PC-3 (cell line): ENCODE measurements at regions not wholly inside any gene's neighbourhood (a gene's known extent, or its start where the extent isn't known, plus 50 kb on each side); places are given as distances from the start of the nearest gene placed in this dataset.

Experiments used
- CTCF ChIP-seq: fragments of 300-600 bp; sonication (generic); conservative IDR thresholded peaks from 2 replicates; pipeline ENCODE4 v1.5.1; 2017; ENCODE audit warnings: antibody characterized with exemption, low read depth, mild to moderate bottlenecking, low read length
- EZH2 ChIP-seq: fragments of 300-600 bp; sonication (generic); IDR thresholded peaks from one replicate; pipeline ENCODE4 v1.6.1; 2017; ENCODE audit warnings: antibody characterized with exemption, mild to moderate bottlenecking, low read length; ENCODE audit not compliant: unreplicated experiment
- EZH2phosphoT487 ChIP-seq: fragments of 300-600 bp; sonication (generic); IDR thresholded peaks from 2 replicates; pipeline ENCODE4 v1.6.1; 2018; ENCODE audit warnings: mild to moderate bottlenecking, antibody characterized with exemption, low read length, borderline replicate concordance

- TF ChIP-seq EZH2 (no peak), CTCF (no peak), EZH2phosphoT487 (no peak)
Measured at GRCh38 chr5:82603033-82603987, 325.2 kb upstream of the RPS23 start.
